Ovary (tissue), 3 donors: ENCODE measurements at regions not wholly inside any gene's neighbourhood (a gene's known extent, or its start where the extent isn't known, plus 50 kb on each side); places are given as distances from the start of the nearest gene placed in this dataset.

Source experiments
- EP300 ChIP-seq: sonication (generic); formaldehyde crosslinking; IDR thresholded peaks from one replicate; pipeline ENCODE4 v1.6.1; 2017; ENCODE audit warnings: antibody characterized with exemption
- POLR2A ChIP-seq: fragments of 450-650 bp; IDR thresholded peaks from one replicate; pipeline ENCODE4 v1.6.1; 2017; ENCODE audit warnings: antibody characterized with exemption, mild to moderate bottlenecking, moderate library complexity
- TF ChIP-seq, protein P1 (sequence below), 3 donors: fragments of 450-650 bp in 2 of 3; fragments of 200-600 bp in 1 of 3; IDR thresholded peaks; one replicate each; pipeline versions ENCODE4 v1.5.1 to v1.8.0; 2016 to 2022; ENCODE audit warnings: antibody characterized with exemption in 3 of 3, mild to moderate bottlenecking in 1 of 3
- donor health status: DM: no; HTN: no; CAD: no.

DNA sequence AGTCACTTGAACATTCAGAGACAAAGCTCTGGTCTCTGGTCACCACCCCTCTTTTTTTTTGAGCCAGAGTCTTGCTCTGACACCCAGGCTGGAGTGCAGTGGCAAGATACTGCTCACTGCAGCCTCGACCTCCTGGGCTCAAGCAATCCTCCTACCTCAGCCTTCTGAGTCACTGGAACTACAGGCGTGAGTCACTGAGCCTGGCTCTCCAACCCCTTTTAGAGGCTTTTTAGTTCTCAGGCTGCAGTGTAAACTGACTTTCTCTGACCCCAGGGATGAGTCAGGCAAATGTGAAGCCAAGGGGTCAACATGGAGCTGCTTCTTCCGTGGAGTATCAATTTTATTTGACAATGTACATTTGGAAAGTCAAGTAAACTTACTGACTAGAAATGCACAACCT lies 229.2 kb downstream of the PTTG2 start:
- TF ChIP-seq, protein P1, sequence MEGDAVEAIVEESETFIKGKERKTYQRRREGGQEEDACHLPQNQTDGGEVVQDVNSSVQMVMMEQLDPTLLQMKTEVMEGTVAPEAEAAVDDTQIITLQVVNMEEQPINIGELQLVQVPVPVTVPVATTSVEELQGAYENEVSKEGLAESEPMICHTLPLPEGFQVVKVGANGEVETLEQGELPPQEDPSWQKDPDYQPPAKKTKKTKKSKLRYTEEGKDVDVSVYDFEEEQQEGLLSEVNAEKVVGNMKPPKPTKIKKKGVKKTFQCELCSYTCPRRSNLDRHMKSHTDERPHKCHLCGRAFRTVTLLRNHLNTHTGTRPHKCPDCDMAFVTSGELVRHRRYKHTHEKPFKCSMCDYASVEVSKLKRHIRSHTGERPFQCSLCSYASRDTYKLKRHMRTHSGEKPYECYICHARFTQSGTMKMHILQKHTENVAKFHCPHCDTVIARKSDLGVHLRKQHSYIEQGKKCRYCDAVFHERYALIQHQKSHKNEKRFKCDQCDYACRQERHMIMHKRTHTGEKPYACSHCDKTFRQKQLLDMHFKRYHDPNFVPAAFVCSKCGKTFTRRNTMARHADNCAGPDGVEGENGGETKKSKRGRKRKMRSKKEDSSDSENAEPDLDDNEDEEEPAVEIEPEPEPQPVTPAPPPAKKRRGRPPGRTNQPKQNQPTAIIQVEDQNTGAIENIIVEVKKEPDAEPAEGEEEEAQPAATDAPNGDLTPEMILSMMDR (IDR thresholded peaks at IDR 0.05) = no peak
- TF ChIP-seq EP300 = no peak
- TF ChIP-seq POLR2A = no peak
